GM12865 (cell line): ENCODE measurements at regions not wholly inside any gene's neighbourhood (a gene's known extent, or its start where the extent isn't known, plus 50 kb on each side); places are given as distances from the start of the nearest gene placed in this dataset.

Source experiments
- DNase-seq: peaks from one replicate; pipeline ENCODE4 v3.0.0; 2010; ENCODE audit warnings: low read depth
- H3K4me3 ChIP-seq: 2 replicates; pipeline ENCODE4 v1.5.1; 2011; ENCODE audit warnings: mild to moderate bottlenecking, low read depth, low read length, control low read depth
- TF ChIP-seq, protein P1 (sequence below): IDR thresholded peaks from 2 replicates; pipeline ENCODE4 v1.5.1; 2011; ENCODE audit warnings: low read length, control low read depth, low read depth, inconsistent platforms; ENCODE audit not compliant: insufficient read depth; ENCODE audit errors: missing control alignments

DNA sequence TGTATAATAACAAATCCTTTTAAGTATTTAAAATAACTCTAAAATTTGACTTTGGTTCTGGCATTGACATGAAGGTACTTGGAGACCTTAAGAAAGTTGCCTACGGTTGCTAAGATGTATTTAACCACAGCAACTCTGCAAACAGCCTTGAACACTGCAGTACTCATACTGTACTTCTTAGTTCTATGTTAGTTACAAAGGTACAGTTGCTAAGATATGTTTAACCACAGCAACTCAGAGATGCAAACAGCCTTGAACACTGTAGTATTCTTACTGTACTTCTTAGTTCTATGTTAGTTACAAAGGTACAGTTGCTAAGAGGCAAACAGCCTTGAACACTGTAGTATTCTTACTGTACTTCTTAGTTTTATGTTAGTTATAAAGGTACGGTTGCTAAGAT lies 268.3 kb upstream of the MIR17HG start:
- no peak for DNase-seq

DNA sequence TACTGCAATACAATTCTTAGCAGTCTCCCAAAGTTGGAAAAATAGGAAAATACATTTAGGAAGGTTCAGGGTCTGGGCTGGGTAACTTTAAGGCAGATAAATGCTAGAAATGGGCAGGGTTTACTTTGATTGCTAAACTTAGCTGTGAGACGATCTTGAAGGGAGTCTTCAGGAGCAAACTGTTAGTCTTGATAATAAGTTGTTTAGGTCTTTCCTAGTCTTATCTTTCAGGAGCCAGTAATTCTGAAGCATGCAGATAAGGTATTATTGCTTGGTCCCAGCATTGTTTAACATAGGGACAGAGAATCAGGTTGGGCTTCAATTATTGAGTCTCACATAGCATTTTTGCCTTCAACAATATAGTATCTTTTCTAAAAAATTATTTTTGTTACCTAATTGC lies 262.4 kb upstream of the MIR17HG start:
- TF ChIP-seq, protein P1, sequence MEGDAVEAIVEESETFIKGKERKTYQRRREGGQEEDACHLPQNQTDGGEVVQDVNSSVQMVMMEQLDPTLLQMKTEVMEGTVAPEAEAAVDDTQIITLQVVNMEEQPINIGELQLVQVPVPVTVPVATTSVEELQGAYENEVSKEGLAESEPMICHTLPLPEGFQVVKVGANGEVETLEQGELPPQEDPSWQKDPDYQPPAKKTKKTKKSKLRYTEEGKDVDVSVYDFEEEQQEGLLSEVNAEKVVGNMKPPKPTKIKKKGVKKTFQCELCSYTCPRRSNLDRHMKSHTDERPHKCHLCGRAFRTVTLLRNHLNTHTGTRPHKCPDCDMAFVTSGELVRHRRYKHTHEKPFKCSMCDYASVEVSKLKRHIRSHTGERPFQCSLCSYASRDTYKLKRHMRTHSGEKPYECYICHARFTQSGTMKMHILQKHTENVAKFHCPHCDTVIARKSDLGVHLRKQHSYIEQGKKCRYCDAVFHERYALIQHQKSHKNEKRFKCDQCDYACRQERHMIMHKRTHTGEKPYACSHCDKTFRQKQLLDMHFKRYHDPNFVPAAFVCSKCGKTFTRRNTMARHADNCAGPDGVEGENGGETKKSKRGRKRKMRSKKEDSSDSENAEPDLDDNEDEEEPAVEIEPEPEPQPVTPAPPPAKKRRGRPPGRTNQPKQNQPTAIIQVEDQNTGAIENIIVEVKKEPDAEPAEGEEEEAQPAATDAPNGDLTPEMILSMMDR: no peak
- no peak for DNase-seq
- no peak overlapping the region for H3K4me3 ChIP-seq

More for the DNA sequence above, 268.3 kb upstream of the MIR17HG start:
- TF ChIP-seq, protein P1: no peak
- no peak overlapping the region for H3K4me3 ChIP-seq

DNA sequence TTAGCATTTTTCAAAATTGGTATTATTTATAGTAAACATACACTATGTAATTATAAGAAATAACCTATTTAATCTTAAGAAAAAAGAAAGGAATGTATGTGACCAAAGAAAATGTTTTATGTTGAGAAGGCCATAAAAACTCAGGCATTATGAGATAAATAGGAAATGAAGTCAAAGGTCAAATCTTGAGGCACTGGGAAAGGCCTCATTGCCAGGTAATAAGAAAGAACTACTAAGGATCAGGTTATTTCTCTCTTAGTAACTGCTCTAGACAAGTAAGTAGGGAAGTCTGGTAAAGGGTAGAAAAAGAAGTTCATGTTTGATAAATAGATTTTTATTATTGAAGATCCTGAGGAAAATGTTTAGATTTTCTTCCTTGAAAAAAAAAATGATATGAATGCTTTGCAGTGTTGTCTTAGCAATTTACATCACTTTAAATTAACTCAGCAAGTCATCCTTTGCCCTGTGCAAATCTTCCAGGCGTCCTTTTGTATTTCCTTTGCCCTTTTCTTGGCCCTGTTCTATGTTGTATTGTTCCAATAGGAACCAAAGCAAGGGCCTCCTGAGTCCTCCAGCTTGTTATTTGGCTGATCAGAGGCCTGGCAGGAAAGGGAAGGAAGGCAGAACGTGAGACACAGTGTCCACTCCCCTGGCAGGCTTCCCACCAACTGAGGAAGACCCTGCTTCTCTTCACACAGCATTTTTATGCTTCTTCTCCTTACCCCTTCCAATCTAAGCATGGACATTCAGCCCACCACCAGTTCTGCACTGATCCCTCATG lies 260.4 kb upstream of the MIR17HG start:
- TF ChIP-seq, protein P1: no peak
- H3K4me3 ChIP-seq: no peak overlapping the region
- DNase-seq: no peak

DNA sequence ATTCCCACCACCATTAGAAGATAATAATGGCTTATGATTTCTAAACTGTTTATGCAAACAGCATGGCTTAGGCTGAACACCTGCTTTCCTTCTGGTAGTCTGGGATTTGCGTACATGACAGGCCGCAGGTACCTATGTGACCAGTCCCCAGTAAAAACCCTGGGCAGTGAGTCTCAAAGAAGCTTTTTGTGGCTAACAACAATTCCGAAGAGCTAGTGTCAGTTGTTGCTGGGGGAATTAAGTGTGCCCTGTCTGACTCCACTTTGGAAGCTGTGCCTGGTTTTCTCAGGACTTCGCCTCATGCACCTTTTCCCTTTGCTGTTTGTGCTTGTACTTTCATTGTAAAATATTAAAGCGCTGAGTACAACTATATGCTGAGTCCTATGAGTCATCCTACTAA lies 250.2 kb upstream of the MIR17HG start:
- DNase-seq: no peak
- TF ChIP-seq, protein P1: no peak
- no peak overlapping the region for H3K4me3 ChIP-seq

DNA sequence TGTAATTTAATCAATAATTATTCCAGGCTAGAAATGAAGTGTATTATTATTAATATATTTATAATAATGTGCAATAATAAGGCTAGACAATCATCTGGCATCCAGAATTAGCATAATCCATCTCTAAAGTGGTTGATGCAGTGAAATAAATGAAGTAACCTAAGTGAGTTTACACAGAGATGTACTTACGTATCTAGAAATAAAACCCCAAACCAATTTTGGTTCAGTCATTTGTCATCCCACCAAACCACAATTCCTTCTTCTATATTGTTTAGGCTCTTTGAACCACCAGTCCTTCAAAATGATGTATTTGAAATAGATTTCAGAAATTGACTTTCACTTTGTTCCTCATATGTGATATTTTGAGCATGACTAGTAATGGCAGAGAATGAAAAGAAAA lies 247.6 kb upstream of the MIR17HG start:
- no peak overlapping the region for H3K4me3 ChIP-seq
- TF ChIP-seq, protein P1: no peak
- no peak for DNase-seq

DNA sequence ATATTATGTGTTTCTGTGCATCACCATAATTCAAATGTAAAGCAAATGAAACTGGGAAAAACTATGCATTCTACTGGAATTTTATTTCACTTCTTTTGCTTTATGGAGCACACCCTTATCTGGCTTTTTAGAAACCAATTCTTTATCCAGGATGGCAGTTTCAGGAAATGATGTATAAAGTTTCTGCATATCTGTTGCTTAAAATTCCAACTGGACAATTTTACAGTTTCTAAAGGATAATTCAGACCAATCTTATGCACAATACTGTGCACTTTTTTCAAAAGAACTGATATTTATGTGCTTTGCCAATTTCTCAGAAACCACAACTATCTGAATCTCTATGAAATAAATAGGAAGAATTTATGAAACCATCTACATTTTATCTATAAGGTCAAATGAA lies 246.5 kb upstream of the MIR17HG start:
- TF ChIP-seq, protein P1: no peak
- H3K4me3 ChIP-seq: no peak overlapping the region
- no peak for DNase-seq

DNA sequence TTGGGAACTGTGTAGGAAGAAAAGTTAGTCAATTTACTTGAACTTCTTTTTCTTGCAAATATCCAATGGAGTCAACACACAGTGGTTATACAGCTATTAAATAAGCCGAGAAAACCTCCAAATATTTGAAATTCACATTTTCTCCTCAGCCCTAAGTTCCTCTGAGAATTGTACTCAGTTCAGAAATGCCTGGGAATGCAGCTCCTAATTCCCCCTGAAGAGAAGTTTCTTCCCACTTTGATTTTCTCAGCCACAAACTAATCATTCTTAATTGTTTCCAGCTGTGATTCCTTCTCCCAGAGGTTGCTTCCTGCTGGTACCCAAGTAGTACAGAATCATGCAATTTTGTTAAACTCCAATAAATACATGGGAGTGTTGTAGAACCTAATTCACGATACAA lies 246.1 kb upstream of the MIR17HG start:
- TF ChIP-seq, protein P1: no peak
- no peak overlapping the region for H3K4me3 ChIP-seq
- DNase-seq: no peak
